Tibial nerve (tissue), 4 donors: ENCODE measurements at regions not wholly inside any gene's neighbourhood (a gene's known extent, or its start where the extent isn't known, plus 50 kb on each side); places are given as distances from the start of the nearest gene placed in this dataset.

Source experiments
- DNase-seq, 2 donors: peaks; one replicate each; pipeline ENCODE4 v3.0.0-alpha.2; 2019; ENCODE audit warnings: low spot score in 2 of 2
- H3K27ac ChIP-seq, 4 donors: fragments of 200-600 bp; sonication (generic) in 3 of 4; one replicate each; pipeline ENCODE4 v1.5.1; 2017 to 2019; ENCODE audit warnings: mild to moderate bottlenecking in 1 of 4
- H3K27me3 ChIP-seq, 2 donors: fragments of 200-600 bp; sonication (generic) in 1 of 2; one replicate each; pipeline versions ENCODE4 v1.5.1 to v1.6.0; 2017 to 2019
- H3K36me3 ChIP-seq, 3 donors: fragments of 200-600 bp; sonication (generic); one replicate each; pipeline ENCODE4 v1.5.1; 2018 to 2019
- H3K4me1 ChIP-seq, 4 donors: fragments of 200-600 bp; sonication (generic) in 3 of 4; one replicate each; pipeline ENCODE4 v1.5.1; 2017 to 2019
- H3K4me3 ChIP-seq, 4 donors: fragments of 200-600 bp; sonication (generic) in 3 of 4; one replicate each; pipeline ENCODE4 v1.5.1; 2017 to 2019; ENCODE audit warnings: mild to moderate bottlenecking in 1 of 4, moderate library complexity in 1 of 4
- H3K9me3 ChIP-seq, 4 donors: fragments of 200-600 bp; sonication (generic) in 3 of 4; one replicate each; pipeline ENCODE4 v1.5.1; 2017 to 2019
- EP300 ChIP-seq, 2 donors: sonication (generic); formaldehyde crosslinking; IDR thresholded peaks; one replicate each; pipeline ENCODE4 v1.6.1; 2017; ENCODE audit warnings: antibody characterized with exemption in 2 of 2, mild to moderate bottlenecking in 1 of 2
- POLR2A ChIP-seq, 2 donors: fragments of 450-650 bp; IDR thresholded peaks; one replicate each; pipeline ENCODE4 v1.6.1; 2017; ENCODE audit warnings: antibody characterized with exemption in 2 of 2, mild to moderate bottlenecking in 2 of 2, moderate library complexity in 2 of 2
- WGBS, 2 donors: methylation state at CpG; one replicate each; pipeline ENCODE4 v1.1.5; 2018; 5-methylcytosine and 5-hydroxymethylcytosine counted together
- TF ChIP-seq, protein P1 (sequence below), 5 experiments: fragments of 200-600 bp in 3 of 5; fragments of 450-650 bp in 2 of 5; sonication (generic) in 3 of 5; IDR thresholded peaks; one replicate each; pipeline ENCODE4 v1.5.1; 2016 to 2019; ENCODE audit warnings: antibody characterized with exemption in 5 of 5, mild to moderate bottlenecking in 3 of 5, moderate library complexity in 2 of 5

DNA sequence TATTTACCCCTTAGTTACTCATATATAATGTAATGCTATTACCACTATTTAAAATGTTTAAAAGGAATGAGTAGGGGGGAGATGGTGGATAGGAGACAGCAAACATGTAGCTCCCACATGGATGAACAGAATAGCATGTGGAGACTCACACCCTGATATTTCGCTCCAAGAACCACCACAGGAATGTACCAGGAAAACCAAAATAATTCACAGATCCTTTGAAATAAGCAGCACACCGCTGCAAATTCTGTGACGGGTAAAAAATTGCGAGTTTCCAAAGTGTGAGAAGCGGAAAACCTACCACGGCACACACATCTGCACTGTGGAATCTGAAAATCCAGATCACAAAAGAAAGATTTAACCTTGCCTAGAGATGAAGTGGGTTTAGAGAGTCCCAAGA is 428.2 kb downstream of the TLL1 start:
- 91 to 94% methylated on average over 6 of the region's 6 CpGs for WGBS, 2 donors
- no peak for TF ChIP-seq EP300 (IDR thresholded peaks at IDR 0.05)
- TF ChIP-seq POLR2A (IDR thresholded peaks at IDR 0.05) = no peak
- TF ChIP-seq, protein P1, sequence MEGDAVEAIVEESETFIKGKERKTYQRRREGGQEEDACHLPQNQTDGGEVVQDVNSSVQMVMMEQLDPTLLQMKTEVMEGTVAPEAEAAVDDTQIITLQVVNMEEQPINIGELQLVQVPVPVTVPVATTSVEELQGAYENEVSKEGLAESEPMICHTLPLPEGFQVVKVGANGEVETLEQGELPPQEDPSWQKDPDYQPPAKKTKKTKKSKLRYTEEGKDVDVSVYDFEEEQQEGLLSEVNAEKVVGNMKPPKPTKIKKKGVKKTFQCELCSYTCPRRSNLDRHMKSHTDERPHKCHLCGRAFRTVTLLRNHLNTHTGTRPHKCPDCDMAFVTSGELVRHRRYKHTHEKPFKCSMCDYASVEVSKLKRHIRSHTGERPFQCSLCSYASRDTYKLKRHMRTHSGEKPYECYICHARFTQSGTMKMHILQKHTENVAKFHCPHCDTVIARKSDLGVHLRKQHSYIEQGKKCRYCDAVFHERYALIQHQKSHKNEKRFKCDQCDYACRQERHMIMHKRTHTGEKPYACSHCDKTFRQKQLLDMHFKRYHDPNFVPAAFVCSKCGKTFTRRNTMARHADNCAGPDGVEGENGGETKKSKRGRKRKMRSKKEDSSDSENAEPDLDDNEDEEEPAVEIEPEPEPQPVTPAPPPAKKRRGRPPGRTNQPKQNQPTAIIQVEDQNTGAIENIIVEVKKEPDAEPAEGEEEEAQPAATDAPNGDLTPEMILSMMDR (IDR thresholded peaks at IDR 0.05) = no peak
- Histone ChIP-seq H3K4me1 (no peaks in the 10 kb centered on the region), H3K27ac (no peak overlapping the region), H3K4me3 (no peak overlapping the region), H3K9me3 (no peaks in the 10 kb centered on the region), H3K27me3 (no peaks in the 10 kb centered on the region), H3K36me3 (no peaks in the 10 kb centered on the region)
- no peak for DNase-seq

DNA sequence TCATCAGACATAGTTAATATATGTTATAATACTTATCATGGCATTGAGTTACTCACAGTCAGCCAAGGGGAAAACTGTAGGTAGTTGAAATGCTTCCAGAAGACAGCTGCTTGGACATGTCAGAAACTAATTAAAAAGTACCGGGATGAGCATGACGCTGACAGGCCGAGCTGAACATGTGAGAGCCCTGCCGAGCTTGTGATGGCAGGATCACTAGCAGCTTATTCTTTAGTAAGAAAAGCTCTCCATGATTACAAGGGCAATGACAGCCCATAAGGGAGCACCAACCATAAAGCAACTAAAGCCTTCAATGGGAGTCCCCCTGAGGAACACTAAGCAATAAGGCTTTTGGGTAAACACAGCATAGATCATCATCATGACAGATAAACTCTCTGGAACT is 435.6 kb downstream of the TLL1 start:
- Histone ChIP-seq H3K4me3 (no peak overlapping the region), H3K9me3 (no peaks in the 10 kb centered on the region), H3K27ac (no peak overlapping the region), H3K4me1 (no peaks in the 10 kb centered on the region), H3K36me3 (no peaks in the 10 kb centered on the region), H3K27me3 (no peaks in the 10 kb centered on the region)
- DNase-seq = no peak
- TF ChIP-seq, protein P1 (IDR thresholded peaks at IDR 0.05) = no peak
- 71 to 77% methylated on average over 4 of the region's 4 CpGs for WGBS, 2 donors

DNA sequence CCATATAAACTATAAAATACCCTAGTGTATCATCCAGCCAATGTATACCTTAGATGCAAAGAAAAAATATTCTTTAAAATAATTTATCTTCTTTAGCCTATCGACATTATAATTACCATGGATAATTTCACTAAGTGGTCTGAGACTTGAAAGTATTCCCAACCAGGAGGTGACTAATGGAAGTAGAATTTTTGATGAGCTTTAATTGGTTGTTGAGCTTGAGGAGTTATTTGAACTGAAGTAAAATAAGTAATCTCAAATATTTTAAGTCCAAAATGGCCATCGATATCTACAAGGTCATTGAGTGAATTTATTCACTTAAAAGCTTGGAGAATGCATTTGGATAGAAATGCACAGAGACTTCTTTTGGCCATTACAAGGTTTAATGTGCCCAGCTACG is 436.2 kb downstream of the TLL1 start:
- no peak overlapping the region for H3K4me3 ChIP-seq
- TF ChIP-seq, protein P1 (IDR thresholded peaks at IDR 0.05) = no peak
- no peak for TF ChIP-seq POLR2A (IDR thresholded peaks at IDR 0.05)
- no peak for TF ChIP-seq EP300 (IDR thresholded peaks at IDR 0.05)
- no peak for DNase-seq
- no peak overlapping the region for H3K27ac ChIP-seq
- no peaks in the 10 kb centered on the region for H3K9me3 ChIP-seq
- H3K36me3 ChIP-seq = no peaks in the 10 kb centered on the region
- no peaks in the 10 kb centered on the region for H3K27me3 ChIP-seq
- 88% methylated on average over 3 of the region's 3 CpGs for WGBS, 2 donors
- H3K4me1 ChIP-seq = no peaks in the 10 kb centered on the region

DNA sequence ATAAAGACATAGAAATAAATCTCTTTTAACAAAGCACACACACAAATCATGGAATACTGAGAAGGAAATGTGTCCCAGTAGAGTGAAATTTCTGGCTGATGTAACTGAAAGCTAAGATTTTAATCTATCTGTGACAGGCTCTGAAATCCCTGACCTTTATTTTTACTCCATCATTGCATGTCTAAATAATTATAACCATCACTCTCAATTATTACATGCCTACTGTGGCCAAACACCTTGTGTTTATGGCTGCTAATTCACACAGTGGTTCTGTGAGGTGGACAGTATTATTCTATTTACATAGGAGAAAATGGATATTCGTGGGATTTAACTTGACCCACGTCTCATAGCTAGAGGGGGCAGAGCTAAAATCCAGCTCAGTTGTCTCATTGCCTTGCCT is 438.1 kb downstream of the TLL1 start:
- Histone ChIP-seq H3K4me1 (no peaks in the 10 kb centered on the region), H3K9me3 (no peaks in the 10 kb centered on the region), H3K36me3 (no peaks in the 10 kb centered on the region), H3K27me3 (no peaks in the 10 kb centered on the region), H3K27ac (no peak overlapping the region), H3K4me3 (no peak overlapping the region)
- TF ChIP-seq POLR2A (IDR thresholded peaks at IDR 0.05) (no peak), EP300 (IDR thresholded peaks at IDR 0.05) (no peak)
- TF ChIP-seq, protein P1 (IDR thresholded peaks at IDR 0.05) = no peak
- 41 to 59% methylated on average over 2 of the region's 2 CpGs for WGBS, 2 donors
- DNase-seq = no peak

DNA sequence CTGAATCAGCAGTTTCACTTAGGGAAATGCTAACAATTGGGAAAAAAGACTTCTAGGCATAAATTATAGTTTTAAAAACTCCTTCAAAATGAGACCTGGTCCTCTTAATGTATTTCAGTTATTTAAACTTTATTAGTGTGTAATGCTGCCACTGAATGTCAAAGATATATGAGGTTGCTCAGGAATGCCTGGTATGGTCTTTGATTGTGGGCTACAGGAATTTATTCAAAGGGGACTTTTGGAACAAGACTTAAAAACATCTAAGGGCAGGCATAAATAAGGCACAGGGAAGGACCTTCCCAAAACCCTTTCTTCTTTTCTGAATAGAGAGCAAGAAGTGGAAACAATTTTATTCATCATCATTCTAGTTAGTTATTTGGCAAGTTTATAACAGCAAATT is 439.1 kb downstream of the TLL1 start:
- no peaks in the 10 kb centered on the region for H3K4me1 ChIP-seq

More for the DNA sequence above, 439.1 kb downstream of the TLL1 start:
- Histone ChIP-seq H3K9me3 (no peaks in the 10 kb centered on the region), H3K36me3 (no peaks in the 10 kb centered on the region), H3K27me3 (no peaks in the 10 kb centered on the region), H3K27ac (no peak overlapping the region), H3K4me3 (no peak overlapping the region)
- no peak for DNase-seq
- TF ChIP-seq, protein P1 (IDR thresholded peaks at IDR 0.05) = no peak
